ENCODE measurements at regions not wholly inside any gene's neighbourhood (a gene's known extent, or its start where the extent isn't known, plus 50 kb on each side); places are given as distances from the start of the nearest gene placed in this dataset.

GRCh38 chr2:126476691-126477090 lies 179.3 kb upstream of the GYPC start:
- Histone ChIP-seq H3K9ac (ENCODE audit: low read length in 3 of 3) (no peak overlapping the region), H3K27me3 (ENCODE audit: control insufficient read depth, insufficient read depth, low read length) (no peaks in the 10 kb centered on the region), H3K4me1 (ENCODE audit: control insufficient read depth in 2 of 3, insufficient read depth in 2 of 3, low read depth in 1 of 3, low read length in 3 of 3) (no peaks in the 10 kb centered on the region), H3K9me3 (ENCODE audit: control insufficient read depth in 2 of 3, insufficient read depth in 1 of 3, low read length in 3 of 3) (no peaks in the 10 kb centered on the region), H3K4me3 (ENCODE audit: low read length in 3 of 3) (no peak overlapping the region), H3K27ac (ENCODE audit: low read depth in 2 of 2, low read length in 2 of 2) (no peak overlapping the region), H3K36me3 (ENCODE audit: control insufficient read depth in 2 of 3, insufficient read depth in 3 of 3, low read length in 3 of 3) (no peaks in the 10 kb centered on the region)
- TF ChIP-seq CTCF (IDR thresholded peaks at IDR 0.05; ENCODE audit: borderline replicate concordance, extremely low read depth, insufficient read depth), result no peak
- FAIRE-seq, result no peak
- intact Hi-C loops (cut with DNase I), result no loop called here
- no peak for DNase-seq

- no peak overlapping the region for H3K9ac ChIP-seq (ENCODE audit: low read length in 3 of 3)
- H3K27ac ChIP-seq (ENCODE audit: low read depth in 2 of 2, low read length in 2 of 2), result no peak overlapping the region
- H3K9me3 ChIP-seq (ENCODE audit: control insufficient read depth in 2 of 3, insufficient read depth in 1 of 3, low read length in 3 of 3), result no peaks in the 10 kb centered on the region
- FAIRE-seq (no peak), DNase-seq (no peak)
- no peak overlapping the region for H3K4me3 ChIP-seq (ENCODE audit: low read length in 3 of 3)
- no peaks in the 10 kb centered on the region for H3K36me3 ChIP-seq (ENCODE audit: control insufficient read depth in 2 of 3, insufficient read depth in 3 of 3, low read length in 3 of 3)
- no peaks in the 10 kb centered on the region for H3K4me1 ChIP-seq (ENCODE audit: control insufficient read depth in 2 of 3, insufficient read depth in 2 of 3, low read depth in 1 of 3, low read length in 3 of 3)
- no peak for TF ChIP-seq CTCF (IDR thresholded peaks at IDR 0.05; ENCODE audit: borderline replicate concordance, extremely low read depth, insufficient read depth)
- H3K27me3 ChIP-seq (ENCODE audit: control insufficient read depth, insufficient read depth, low read length), result no peaks in the 10 kb centered on the region
- intact Hi-C loops (cut with DNase I), result no loop called here
Observed at GRCh38 chr2:126480033-126480432, 175.9 kb upstream of the GYPC start.

- no peaks in the 10 kb centered on the region for H3K27me3 ChIP-seq (ENCODE audit: control insufficient read depth, insufficient read depth, low read length)
- H3K9ac ChIP-seq (ENCODE audit: low read length in 3 of 3), result no peak overlapping the region
- FAIRE-seq (no peak), DNase-seq (peak in 1 of 5 donors; percentile 10)
- H3K27ac ChIP-seq (ENCODE audit: low read depth in 2 of 2, low read length in 2 of 2), result no peak overlapping the region
- H3K9me3 ChIP-seq (ENCODE audit: control insufficient read depth in 2 of 3, insufficient read depth in 1 of 3, low read length in 3 of 3), result no peaks in the 10 kb centered on the region
- intact Hi-C loops (cut with DNase I), result no loop called here
- no peak for TF ChIP-seq CTCF (IDR thresholded peaks at IDR 0.05; ENCODE audit: borderline replicate concordance, extremely low read depth, insufficient read depth)
- no peak overlapping the region for H3K4me3 ChIP-seq (ENCODE audit: low read length in 3 of 3)
- no peaks in the 10 kb centered on the region for H3K4me1 ChIP-seq (ENCODE audit: control insufficient read depth in 2 of 3, insufficient read depth in 2 of 3, low read depth in 1 of 3, low read length in 3 of 3)
- no peaks in the 10 kb centered on the region for H3K36me3 ChIP-seq (ENCODE audit: control insufficient read depth in 2 of 3, insufficient read depth in 3 of 3, low read length in 3 of 3)
Observed at GRCh38 chr2:126482582-126483464, 173.1 kb upstream of the GYPC start.
